HG02610 (cell line): ENCODE measurements at regions not wholly inside any gene's neighbourhood (a gene's known extent, or its start where the extent isn't known, plus 50 kb on each side); places are given as distances from the start of the nearest gene placed in this dataset.
"Not testable (repeated sequence)": the region's sequence is repeated elsewhere in the genome, so short reads cannot be mapped to it uniquely, and the experiment has no call there.

Source experiments
- ATAC-seq: cut with Tn5 transposase; IDR thresholded peaks from one replicate; pipeline ENCODE4 v1.9.1; 2021; ENCODE audit warnings: mild to moderate bottlenecking, moderate library complexity; ENCODE audit not compliant: unreplicated experiment

GRCh38 chrX:78603908-78604307 is 55.2 kb downstream of the RTL3 start:
- no peak for ATAC-seq

DNA sequence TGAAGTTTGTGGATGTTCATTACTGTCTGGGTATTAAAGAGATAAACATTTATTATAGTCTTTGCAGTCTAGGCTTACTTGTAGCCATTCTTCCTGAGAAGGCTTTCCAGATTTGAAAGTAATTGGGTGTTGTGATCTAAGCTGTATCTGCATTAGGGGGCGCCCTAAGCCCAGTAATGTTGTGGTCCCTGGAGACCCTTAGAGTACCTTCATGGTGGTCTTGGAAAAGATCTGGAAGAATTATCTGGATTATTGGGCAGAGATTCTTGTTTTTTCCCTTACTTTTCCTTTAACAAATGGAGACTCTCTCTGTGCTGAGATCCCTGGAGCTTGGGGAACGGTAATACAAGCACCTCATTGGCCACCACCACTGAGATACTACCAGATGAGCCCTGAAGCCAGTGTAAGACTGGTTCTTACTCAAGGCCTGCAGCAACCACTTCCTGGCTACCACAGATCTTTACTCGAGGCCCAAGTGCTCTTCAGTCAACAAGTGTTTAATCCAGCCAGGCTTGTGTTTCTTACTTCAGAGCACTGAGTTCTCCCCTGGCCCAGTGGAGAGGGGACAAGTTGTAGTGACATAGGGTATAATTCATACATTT is 63.1 kb downstream of the RTL3 start:
- ATAC-seq: no peak

GRCh38 chrX:78593701-78594100 is 65.4 kb downstream of the RTL3 start:
- ATAC-seq: no peak

DNA sequence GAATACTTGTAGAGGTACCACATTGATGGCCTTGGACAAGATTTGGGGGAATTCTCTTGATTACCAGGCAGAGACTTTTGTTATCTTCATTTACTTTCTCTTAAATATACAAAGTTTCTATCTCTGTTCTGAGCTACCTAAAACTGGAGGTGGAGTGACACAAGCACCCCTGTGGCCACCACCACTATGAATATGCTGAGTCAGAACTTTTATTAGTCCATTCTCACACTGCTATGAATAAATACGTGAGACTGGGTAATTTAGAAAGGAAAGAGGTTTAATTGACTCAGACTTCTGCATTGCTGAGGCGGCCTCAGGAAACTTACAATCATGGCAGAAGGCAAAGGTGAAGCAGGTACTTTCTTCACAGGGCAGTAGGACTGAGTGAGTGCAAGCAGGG is 67.1 kb downstream of the RTL3 start:
- ATAC-seq: no peak

GRCh38 chrX:78574306-78574705 is 84.8 kb downstream of the RTL3 start:
- no peak for ATAC-seq

DNA sequence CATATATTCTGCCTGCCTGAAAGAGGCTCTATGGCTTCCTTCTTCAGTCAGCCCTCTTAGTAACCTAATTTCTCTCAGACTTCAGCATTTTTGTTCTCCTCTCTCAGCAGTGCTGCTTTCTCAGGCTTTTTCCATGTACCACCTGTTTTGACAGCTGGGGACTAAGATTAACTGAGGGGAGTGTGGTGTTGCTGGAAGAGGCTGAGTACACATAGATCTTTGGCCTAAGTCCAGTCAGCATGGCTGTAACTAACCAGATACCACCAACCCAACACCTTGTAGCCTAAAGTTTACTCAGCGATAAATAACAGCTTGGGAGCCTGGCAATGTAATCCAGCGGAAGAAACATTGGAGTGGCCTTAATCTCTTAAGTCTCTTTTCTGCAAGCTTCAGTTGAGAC is 85.5 kb downstream of the RTL3 start:
- ATAC-seq: no peak

DNA sequence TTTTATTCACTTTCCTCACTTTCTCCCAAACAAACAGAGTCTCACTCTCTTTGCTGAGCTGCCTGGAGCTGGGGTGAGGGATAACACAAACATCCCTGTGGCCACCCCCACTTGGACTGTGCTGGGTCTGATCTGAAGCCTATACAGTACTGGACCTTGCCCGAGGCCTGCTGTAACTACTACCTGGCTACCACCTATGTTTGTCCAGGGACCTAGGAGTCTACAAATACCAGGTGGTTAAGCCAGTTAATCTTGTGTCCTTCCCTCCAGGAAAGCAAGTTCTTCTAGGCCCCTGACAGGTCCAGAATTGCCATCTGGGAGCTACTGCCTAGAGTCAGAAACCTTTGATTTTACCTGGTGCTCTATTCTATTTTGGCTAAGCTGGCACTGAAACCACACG is 87.3 kb downstream of the RTL3 start:
- no peak for ATAC-seq

- ATAC-seq: no peak
Observed at GRCh38 chrX:78555401-78555980, 103.6 kb downstream of the RTL3 start.

- ATAC-seq: not testable (repeated sequence)
Observed at GRCh38 chrX:78552628-78553027, 106.5 kb downstream of the RTL3 start.

GRCh38 chrX:78548012-78548411 is 111.1 kb downstream of the RTL3 start:
- ATAC-seq: no peak

DNA sequence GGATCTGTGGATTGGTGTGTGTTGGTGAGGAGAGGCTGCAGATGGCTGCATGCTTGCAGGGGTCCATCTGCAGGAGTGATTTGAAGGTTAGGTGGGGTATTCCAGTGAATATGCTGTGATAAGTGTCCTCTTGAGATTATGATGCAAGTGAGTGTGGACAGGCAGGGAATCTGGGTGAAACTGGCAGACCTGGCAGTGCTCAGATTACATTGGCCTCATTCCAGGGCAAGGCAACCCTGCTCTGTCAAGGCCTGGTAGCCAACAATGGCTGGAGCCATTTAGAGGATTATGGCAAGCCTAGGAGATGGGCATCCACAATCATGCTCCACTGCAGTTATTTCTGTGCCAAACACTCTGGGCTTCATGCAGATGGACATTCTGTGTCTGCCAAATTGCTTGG is 113.9 kb downstream of the RTL3 start:
- ATAC-seq: no peak

GRCh38 chrX:78543281-78543680 is 115.8 kb downstream of the RTL3 start:
- no peak for ATAC-seq

GRCh38 chrX:78540171-78540570 is 119.0 kb downstream of the RTL3 start:
- no peak for ATAC-seq

- ATAC-seq: no peak
Observed at GRCh38 chrX:78534221-78534620, 124.9 kb downstream of the RTL3 start.

DNA sequence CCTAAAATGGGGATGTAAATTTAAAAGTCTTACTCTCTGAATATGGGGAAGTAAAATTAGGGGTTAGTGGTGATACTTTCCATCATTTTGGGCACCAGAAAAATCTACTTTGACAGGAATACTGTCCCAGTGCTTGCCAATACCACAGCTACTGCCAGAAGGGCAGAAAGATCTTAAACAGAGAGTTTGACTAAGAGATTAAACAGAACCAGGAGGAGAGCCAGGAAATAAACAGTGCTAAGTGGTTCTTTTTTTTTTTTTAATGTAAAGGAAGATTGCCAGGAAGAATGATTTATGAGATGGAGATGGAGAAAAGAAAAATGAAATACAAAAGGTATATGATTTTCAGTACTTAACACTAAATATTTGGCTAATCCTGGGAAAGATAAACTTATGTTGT is 126.8 kb downstream of the RTL3 start:
- no peak for ATAC-seq

DNA sequence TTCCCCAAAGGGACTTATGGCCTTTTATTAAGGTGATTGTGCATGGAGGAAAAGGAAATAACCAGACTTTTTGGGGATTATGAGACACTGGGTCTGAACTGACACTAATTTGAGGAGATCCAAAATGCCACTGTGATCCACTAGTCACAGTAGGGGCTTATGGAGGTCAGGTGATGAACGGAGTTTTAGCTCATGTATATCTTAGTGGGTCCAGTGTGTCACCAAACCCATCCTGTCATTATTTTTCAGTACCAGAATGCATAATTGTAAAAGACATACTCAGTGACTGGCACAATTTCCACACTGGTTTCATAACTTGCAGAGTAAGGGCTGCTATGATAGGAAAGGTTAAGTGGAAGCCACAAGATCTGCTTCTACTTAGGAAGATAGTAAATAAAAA is 131.3 kb downstream of the RTL3 start:
- no peak for ATAC-seq

DNA sequence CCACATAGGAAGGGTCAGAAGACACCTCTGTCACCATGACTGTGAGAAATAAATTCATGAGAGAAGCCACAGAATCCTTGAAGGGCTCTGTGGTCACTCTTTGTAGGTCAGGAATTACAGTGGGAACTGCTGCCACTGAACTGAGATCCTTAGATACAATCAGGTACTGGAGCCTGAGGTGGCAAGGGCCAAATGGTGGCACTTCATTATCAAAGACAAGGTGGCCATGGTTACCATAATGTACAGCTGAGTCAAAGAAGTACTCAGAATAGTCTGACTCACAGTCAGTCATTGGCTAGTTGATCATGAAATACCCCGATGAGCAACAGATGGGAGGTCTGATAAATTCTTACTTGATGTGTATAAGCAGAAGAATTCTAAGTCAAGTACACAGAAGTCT is 131.9 kb downstream of the RTL3 start:
- peak; percentile 64 for ATAC-seq

- no peak for ATAC-seq
Observed at GRCh38 chrX:78522601-78523000, 136.5 kb downstream of the RTL3 start.

- ATAC-seq: peak; percentile 98
Observed at GRCh38 chrX:78517124-78517523, 142.0 kb downstream of the RTL3 start.

DNA sequence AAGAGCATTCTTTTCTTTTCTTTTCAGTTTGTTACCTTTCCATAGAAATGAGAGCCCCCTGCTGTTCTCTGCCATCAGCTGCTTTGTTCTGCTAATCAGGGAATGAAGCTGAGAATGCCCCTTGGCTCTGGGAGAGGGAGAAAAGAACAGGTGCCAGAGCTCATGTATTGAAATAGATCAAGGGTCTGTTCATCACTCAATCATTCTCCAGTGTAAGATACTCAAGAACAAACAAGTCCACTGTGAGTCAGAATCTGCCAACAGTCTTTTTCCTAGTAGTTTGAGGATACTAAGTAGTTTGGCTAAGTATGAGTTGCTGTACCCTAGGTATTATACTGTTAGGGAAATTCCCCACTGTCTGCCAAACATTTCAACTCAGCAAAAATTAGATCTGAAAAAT is 144.3 kb downstream of the RTL3 start:
- peak; percentile 38 for ATAC-seq

GRCh38 chrX:78513971-78514738 is 145.0 kb downstream of the RTL3 start:
- ATAC-seq: no peak

DNA sequence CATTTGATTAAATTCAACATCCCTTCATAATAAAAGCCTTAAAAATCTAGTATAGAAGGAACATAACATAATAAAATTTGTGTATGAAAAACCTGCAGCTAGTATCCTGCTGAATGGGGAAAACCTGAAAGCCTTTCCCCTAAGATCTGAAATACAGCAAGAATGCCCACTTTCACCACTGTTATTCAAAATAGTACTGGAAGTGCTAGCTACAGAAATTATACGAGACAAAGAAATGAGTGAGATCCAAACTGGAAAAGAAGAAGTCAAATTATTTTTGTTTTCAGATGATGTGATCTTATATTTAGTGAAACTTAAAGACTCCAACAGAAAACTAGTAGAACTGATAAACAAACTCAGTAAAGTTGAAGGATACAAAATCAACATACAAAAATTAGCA is 152.9 kb downstream of the RTL3 start:
- ATAC-seq: peak; percentile 73
